Heart left ventricle (tissue), 13 donors: ENCODE measurements at regions not wholly inside any gene's neighbourhood (a gene's known extent, or its start where the extent isn't known, plus 50 kb on each side); places are given as distances from the start of the nearest gene placed in this dataset.

Experiments used
- POLR2A ChIP-seq, 2 donors: fragments of 450-650 bp; IDR thresholded peaks; one replicate each; pipeline ENCODE4 v1.6.1; 2017; ENCODE audit warnings: antibody characterized with exemption in 2 of 2, mild to moderate bottlenecking in 2 of 2, moderate library complexity in 2 of 2
- TF ChIP-seq, protein P1 (sequence below), 12 donors: fragments of 200-600 bp; sonication (generic) in 4 of 12; IDR thresholded peaks; one replicate each; pipeline versions ENCODE4 v1.5.0 to v1.8.0; 2018 to 2022; ENCODE audit warnings: antibody characterized with exemption in 12 of 12, mild to moderate bottlenecking in 5 of 12
- donor health status: ischemic (EF 13 %, LVEDD 7.1; RV severe dilation, severe dysfunction).
- donor health status: DM: no; HTN: yes; CAD: no.
- donor health status: DM: no; HTN: no; CAD: no.
- donor health status: ischemic (EF 25% LVEDD 6.9; RV normal size, moderate dysfunction).
- donor health status: ischemic (EF 25% LVEDD 5.7; RV mildly dilated, moderate dysfunction).
- donor health status: ischemic (EF 35%, LVEDD 5.7; RV mildly dilated, moderate dysfunction).
- donor health status: nonischemic (EF 11% LVEDD 7.7; RV severe dilation, severe dysfunction).
- donor health status: DM: yes; HTN: yes; CAD: no.
- donor health status: PGD.
- donor health status: ischemic (EF 29% LVEDD 5.4; RV normal size, mild dysfunction).
- donor health status: nonischemic (EF 23%, LVEDD 6.1; RV moderate dilation, normal function).

DNA sequence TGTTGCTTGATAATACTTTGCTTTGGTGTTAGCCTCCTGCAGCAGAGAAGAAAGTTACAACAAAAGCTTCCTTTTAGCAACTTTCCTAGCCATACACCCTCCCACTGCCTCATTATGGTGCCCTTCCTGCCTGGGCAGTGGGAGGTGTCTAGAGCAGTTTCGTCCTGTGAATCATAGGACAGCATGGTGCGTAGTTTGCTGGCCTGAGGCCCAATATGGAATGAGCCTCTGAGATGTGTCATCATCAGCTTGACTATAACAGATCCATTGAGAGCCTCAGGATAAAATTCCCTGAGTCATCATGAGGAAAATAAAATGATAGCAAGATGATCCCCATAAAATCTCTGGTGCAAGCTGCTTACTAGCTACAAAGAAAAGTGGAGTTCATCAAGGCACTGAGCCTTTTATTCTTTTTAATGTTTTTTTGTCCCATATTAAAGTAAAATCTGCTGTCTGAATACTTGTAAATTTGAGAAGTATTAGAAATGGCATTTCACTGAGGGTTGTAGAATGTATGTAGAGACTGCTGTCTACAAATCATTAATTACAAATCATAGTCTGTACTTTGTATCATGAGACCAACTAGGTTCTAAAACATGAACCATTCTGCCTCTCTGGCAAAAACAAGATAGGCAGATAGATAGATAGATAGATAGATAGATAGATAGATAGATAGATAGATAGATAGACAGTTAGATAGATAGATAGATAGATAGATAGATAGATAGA lies 303.0 kb upstream of the PDE4D start:
- TF ChIP-seq, protein P1, sequence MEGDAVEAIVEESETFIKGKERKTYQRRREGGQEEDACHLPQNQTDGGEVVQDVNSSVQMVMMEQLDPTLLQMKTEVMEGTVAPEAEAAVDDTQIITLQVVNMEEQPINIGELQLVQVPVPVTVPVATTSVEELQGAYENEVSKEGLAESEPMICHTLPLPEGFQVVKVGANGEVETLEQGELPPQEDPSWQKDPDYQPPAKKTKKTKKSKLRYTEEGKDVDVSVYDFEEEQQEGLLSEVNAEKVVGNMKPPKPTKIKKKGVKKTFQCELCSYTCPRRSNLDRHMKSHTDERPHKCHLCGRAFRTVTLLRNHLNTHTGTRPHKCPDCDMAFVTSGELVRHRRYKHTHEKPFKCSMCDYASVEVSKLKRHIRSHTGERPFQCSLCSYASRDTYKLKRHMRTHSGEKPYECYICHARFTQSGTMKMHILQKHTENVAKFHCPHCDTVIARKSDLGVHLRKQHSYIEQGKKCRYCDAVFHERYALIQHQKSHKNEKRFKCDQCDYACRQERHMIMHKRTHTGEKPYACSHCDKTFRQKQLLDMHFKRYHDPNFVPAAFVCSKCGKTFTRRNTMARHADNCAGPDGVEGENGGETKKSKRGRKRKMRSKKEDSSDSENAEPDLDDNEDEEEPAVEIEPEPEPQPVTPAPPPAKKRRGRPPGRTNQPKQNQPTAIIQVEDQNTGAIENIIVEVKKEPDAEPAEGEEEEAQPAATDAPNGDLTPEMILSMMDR (IDR thresholded peaks at IDR 0.05): no peak
- no peak for TF ChIP-seq POLR2A (IDR thresholded peaks at IDR 0.05)
